K562 (cell line): ENCODE measurements at regions not wholly inside any gene's neighbourhood (a gene's known extent, or its start where the extent isn't known, plus 50 kb on each side); places are given as distances from the start of the nearest gene placed in this dataset.

Experiments used
- ATAC-seq: fragments of 200-7000 bp; cut with Tn5 transposase; 3 replicates; pipeline ENCODE4 v1.9.1; 2020; ENCODE audit warnings: moderate library complexity
- BruUV-seq: library from RNA; stranded (reverse); fragments of 400-500 nt; replicated peaks from 2 replicates; lab custom pipeline; 2021; lab: Mats Ljungman, UMichigan
- CTCF ChIA-PET: fragments of 300-600 bp; formaldehyde crosslinking; extraction: SDS; loops from one replicate; lab custom pipeline; 2021; ENCODE audit warnings: low intra/inter-chr PET ratio; lab: Yijun Ruan, JAX
- POLR2A ChIA-PET: fragments of 300-600, 350-650 bp; sonication (Branson Sonifier 250); formaldehyde crosslinking; extraction: SDS; loops from one replicate; lab custom pipeline; 2021; ENCODE audit warnings: antibody characterized with exemption, inconsistent platforms; lab: Yijun Ruan, JAX
- DNase-seq, 4 experiments: peaks; one replicate each; pipeline versions ENCODE4 v3.0.0 to v3.0.0-alpha.2; 2011 to 2018; ENCODE audit warnings: low spot score in 3 of 4, mixed read lengths in 3 of 4; ENCODE audit errors: extremely low read depth in 1 of 4
- FAIRE-seq: peaks from 2 replicates; lab custom pipeline; 2011; peaks lifted over from hg19 to GRCh38; lab: Jason Lieb, UNC
- H2AFZ ChIP-seq: 2 replicates; pipeline ENCODE4 v1.6.0; 2011; ENCODE audit warnings: low read depth, low read length, control low read depth, inconsistent platforms
- H3K27ac ChIP-seq: fragments of 200-600 bp; 3 replicates; pipeline ENCODE4 v1.8.0; 2011; ENCODE audit warnings: low read depth, mild to moderate bottlenecking, control low read depth, inconsistent platforms, low read length, moderate library complexity, mixed read lengths; ENCODE audit errors: extremely low read depth
- H3K27me3 ChIP-seq, 2 experiments: fragments of 300-600 bp in 1 of 2; 2 replicates in 1 of 2; 3 replicates in 1 of 2; pipeline versions ENCODE4 v1.6.0 to v1.8.0; 2011; ENCODE audit warnings: inconsistent platforms in 2 of 2, low read length in 2 of 2, mild to moderate bottlenecking in 1 of 2, mixed read lengths in 1 of 2, moderate library complexity in 1 of 2; ENCODE audit not compliant: control insufficient read depth in 2 of 2, insufficient read depth in 2 of 2
- H3K36me3 ChIP-seq: fragments of 300-600 bp; 3 replicates; pipeline ENCODE4 v1.8.0; 2011; ENCODE audit warnings: mild to moderate bottlenecking, low read length, inconsistent platforms; ENCODE audit not compliant: control insufficient read depth, insufficient read depth
- H3K4me1 ChIP-seq, 2 experiments: fragments of 200-600 bp in 1 of 2; replicated peaks in 1 of 2; 2 replicates in 1 of 2; 3 replicates in 1 of 2; pipeline versions ENCODE4 v1.5.1 to v1.8.0; 2011; ENCODE audit warnings: inconsistent platforms in 2 of 2, low read length in 2 of 2, mild to moderate bottlenecking in 1 of 2, mixed read lengths in 1 of 2, moderate library complexity in 1 of 2; ENCODE audit not compliant: control insufficient read depth in 2 of 2, insufficient read depth in 2 of 2
- H3K4me2 ChIP-seq: 2 replicates; pipeline ENCODE4 v1.6.1; 2011; ENCODE audit warnings: low read length, control low read depth, inconsistent platforms, mixed read lengths; ENCODE audit not compliant: insufficient read depth
- H3K4me3 ChIP-seq: fragments of 200-600 bp; sonication (generic), shearing (Covaris generic); 2 replicates; pipeline ENCODE4 v1.5.1; 2016; ENCODE audit warnings: control low read depth, inconsistent platforms
- H3K79me2 ChIP-seq: fragments of 200-600 bp; 3 replicates; pipeline ENCODE4 v1.8.0; 2011; ENCODE audit warnings: low read length, inconsistent platforms; ENCODE audit not compliant: control insufficient read depth, insufficient read depth
- H3K9ac ChIP-seq, 2 experiments: 2 replicates each; pipeline versions ENCODE4 v1.6.0 to v1.6.1; 2011; ENCODE audit warnings: low read depth in 2 of 2, low read length in 2 of 2, control low read depth in 1 of 2, inconsistent platforms in 1 of 2, mild to moderate bottlenecking in 1 of 2, mixed read lengths in 1 of 2; ENCODE audit not compliant: insufficient read depth in 1 of 2
- H3K9me1 ChIP-seq: one replicate; pipeline ENCODE4 v1.6.0; 2011; ENCODE audit warnings: inconsistent platforms, mild to moderate bottlenecking, low read length, moderate library complexity; ENCODE audit not compliant: control insufficient read depth, insufficient read depth
- H3K9me3 ChIP-seq: replicated peaks from 2 replicates; pipeline ENCODE4 v1.5.1; 2011; ENCODE audit warnings: low read depth, low read length, inconsistent platforms; ENCODE audit not compliant: control insufficient read depth, insufficient read depth
- H4K20me1 ChIP-seq: replicated peaks from 2 replicates; pipeline ENCODE4 v1.6.1; 2011; ENCODE audit warnings: low read length, inconsistent platforms, mixed read lengths; ENCODE audit not compliant: control insufficient read depth, insufficient read depth
- ARID1B ChIP-seq: fragments of 450-650 bp; IDR thresholded peaks from 2 replicates; pipeline ENCODE4 v1.6.1; 2016; ENCODE audit warnings: antibody characterized with exemption, mild to moderate bottlenecking, inconsistent platforms
- BRD4 ChIP-seq: fragments of 200-600 bp; sonication (generic); IDR thresholded peaks from 2 replicates; pipeline ENCODE4 v1.6.1; 2017; ENCODE audit warnings: inconsistent platforms
- ELF4 ChIP-seq: fragments of 450-650 bp; formaldehyde crosslinking; IDR thresholded peaks from 2 replicates; pipeline ENCODE4 v1.4.0; 2022; ENCODE audit warnings: missing genetic modification characterization
- MGA ChIP-seq: fragments of 450-650 bp; IDR thresholded peaks from 2 replicates; pipeline ENCODE4 v1.6.1; 2016; ENCODE audit warnings: mild to moderate bottlenecking, moderate library complexity
- SIX5 ChIP-seq, 2 experiments: IDR thresholded peaks; 2 replicates each; pipeline ENCODE4 v1.6.1; 2011; ENCODE audit warnings: low read length in 2 of 2, borderline replicate concordance in 1 of 2, low read depth in 1 of 2, mild to moderate bottlenecking in 1 of 2, moderate library complexity in 1 of 2; ENCODE audit not compliant: insufficient read depth in 1 of 2
- SRSF7 ChIP-seq: fragments of 200-400 bp; formaldehyde crosslinking; optimal IDR thresholded peaks from 2 replicates; pipeline ENCODE3; 2017; ENCODE audit warnings: mild to moderate bottlenecking, low read depth, low read length
- ZNF124 ChIP-seq: sonication (generic); formaldehyde crosslinking; IDR thresholded peaks from 2 replicates; pipeline ENCODE4 v1.8.1; 2022; ENCODE audit warnings: missing genetic modification reagents
- WGBS: fragments of 100-300 bp; shearing (Covaris generic); methylation state at CpG from one replicate; pipeline ENCODE4 v1.1.6; 2016; ENCODE audit warnings: low coverage, mixed read lengths; ENCODE audit not compliant: insufficient coverage; ENCODE audit errors: missing lambda C conversion rate; 5-methylcytosine and 5-hydroxymethylcytosine counted together
- in situ Hi-C: fragments of 300-500 bp; cut with MboI; formaldehyde crosslinking; loops from 4 replicates; pipeline ENCODE4 v1.15.0; 2018; ENCODE audit warnings: inconsistent platforms, mixed read lengths
- intact Hi-C: fragments of 100-400 bp; cut with micrococcal nuclease; formaldehyde crosslinking; loops from 2 replicates; pipeline ENCODE4 v1.14.2; 2022
- TF ChIP-seq, protein P1 (sequence below): fragments of 450-650 bp; formaldehyde crosslinking; IDR thresholded peaks from 2 replicates; pipeline ENCODE4 v1.4.0; 2020; ENCODE audit warnings: mild to moderate bottlenecking, mixed read lengths
- TF ChIP-seq, protein P2 (sequence below): fragments of 250-450 bp; sonication (Bioruptor Pico); IDR thresholded peaks from 2 replicates; pipeline ENCODE4 v1.8.0; 2022; ENCODE audit warnings: moderate library complexity, mild to moderate bottlenecking, inconsistent platforms

GRCh38 chr1:82511441-82511840, 710.7 kb downstream of the ADGRL2 start (continued):
- TF ChIP-seq, protein P1, sequence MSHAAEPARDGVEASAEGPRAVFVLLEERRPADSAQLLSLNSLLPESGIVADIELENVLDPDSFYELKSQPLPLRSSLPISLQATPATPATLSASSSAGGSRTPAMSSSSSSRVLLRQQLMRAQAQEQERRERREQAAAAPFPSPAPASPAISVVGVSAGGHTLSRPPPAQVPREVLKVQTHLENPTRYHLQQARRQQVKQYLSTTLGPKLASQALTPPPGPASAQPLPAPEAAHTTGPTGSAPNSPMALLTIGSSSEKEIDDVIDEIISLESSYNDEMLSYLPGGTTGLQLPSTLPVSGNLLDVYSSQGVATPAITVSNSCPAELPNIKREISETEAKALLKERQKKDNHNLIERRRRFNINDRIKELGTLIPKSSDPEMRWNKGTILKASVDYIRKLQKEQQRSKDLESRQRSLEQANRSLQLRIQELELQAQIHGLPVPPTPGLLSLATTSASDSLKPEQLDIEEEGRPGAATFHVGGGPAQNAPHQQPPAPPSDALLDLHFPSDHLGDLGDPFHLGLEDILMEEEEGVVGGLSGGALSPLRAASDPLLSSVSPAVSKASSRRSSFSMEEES: no peak

DNA sequence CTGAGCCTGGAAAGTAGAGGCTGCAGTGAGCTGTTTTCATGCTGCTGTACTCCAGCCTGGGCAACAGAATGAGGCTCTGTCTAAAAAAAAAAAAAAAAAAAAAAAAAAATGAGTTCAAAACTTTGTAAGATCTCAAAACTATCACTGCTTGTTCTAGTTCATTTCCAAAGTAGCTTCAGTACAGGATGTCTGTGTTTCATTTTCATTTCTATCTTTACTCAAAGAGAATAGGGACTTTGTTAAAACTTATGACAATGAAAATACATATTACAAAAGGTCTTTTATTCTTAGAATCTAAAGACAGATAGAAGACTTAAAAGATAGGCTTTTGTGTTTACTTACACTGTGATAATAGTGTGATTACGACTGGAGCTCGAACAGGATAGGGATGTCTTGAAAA, 709.7 kb downstream of the ADGRL2 start:
- Histone ChIP-seq H3K4me3 (no peak overlapping the region), H3K4me1 (no peaks in the 10 kb centered on the region), H3K9me3 (no peaks in the 10 kb centered on the region), H3K36me3 (no peaks in the 10 kb centered on the region), H3K9ac (no peak overlapping the region), H3K27me3 (no peaks in the 10 kb centered on the region), H3K79me2 (no peaks in the 10 kb centered on the region), H3K9me1 (no peaks in the 10 kb centered on the region), H3K27ac (no peak overlapping the region), H3K4me2 (no peak overlapping the region), H2AFZ (no peak overlapping the region), H4K20me1 (no peaks in the 10 kb centered on the region)
- ATAC-seq (no peak), DNase-seq (no peak), FAIRE-seq (no peak)
- ChIA-PET POLR2A (no interaction called here), CTCF (no interaction called here)
- intact Hi-C loops (no loop called here), in situ Hi-C loops (no loop called here)
- BruUV-seq: no TSS peak
- WGBS: 0% methylated on average over 2 of the region's 2 CpGs
- TF ChIP-seq MGA (no peak), SRSF7 (no peak), ARID1B (no peak), BRD4 (no peak), SIX5 (IDR thresholded peaks at IDR 0.05; ENCODE audit: borderline replicate concordance in 1 of 2, insufficient read depth in 1 of 2, low read depth in 1 of 2, low read length in 2 of 2) (no peak), ZNF124 (CRISPR knock-in tag) (no peak), ELF4 (CRISPR knock-in tag) (no peak)
- TF ChIP-seq, protein P2, sequence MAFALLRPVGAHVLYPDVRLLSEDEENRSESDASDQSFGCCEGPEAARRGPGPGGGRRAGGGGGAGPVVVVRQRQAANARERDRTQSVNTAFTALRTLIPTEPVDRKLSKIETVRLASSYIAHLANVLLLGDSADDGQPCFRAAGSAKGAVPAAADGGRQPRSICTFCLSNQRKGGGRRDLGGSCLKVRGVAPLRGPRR (CRISPR knock-in tag): no peak
